IMR-90 (cell line): ENCODE measurements at regions not wholly inside any gene's neighbourhood (a gene's known extent, or its start where the extent isn't known, plus 50 kb on each side); places are given as distances from the start of the nearest gene placed in this dataset.

Experiments used
- ATAC-seq: fragments of 200-7000 bp; cut with Tn5 transposase; 2 replicates; pipeline ENCODE4 v1.9.1; 2020; ENCODE audit warnings: low read depth, mild to moderate bottlenecking, moderate library complexity
- BruUV-seq: library from RNA; stranded (reverse); fragments of 400-500 nt; replicated peaks from 2 replicates; lab custom pipeline; 2021; lab: Mats Ljungman, UMichigan
- CTCF ChIA-PET: fragments of 300-600 bp; formaldehyde crosslinking; extraction: SDS; loops from one replicate; lab custom pipeline; 2021; ENCODE audit warnings: antibody characterized with exemption; lab: Yijun Ruan, JAX
- POLR2A ChIA-PET: fragments of 300-600 bp; sonication (Branson Sonifier 250); formaldehyde crosslinking; loops from one replicate; lab custom pipeline; 2022; ENCODE audit warnings: antibody characterized with exemption; ENCODE audit not compliant: unreplicated experiment; lab: Charles Lee
- DNase-seq: peaks from one replicate; pipeline ENCODE4 v3.0.0; 2013
- H2AFZ ChIP-seq: replicated peaks from 2 replicates; pipeline ENCODE3; 2013; ENCODE audit warnings: low read length, mild to moderate bottlenecking; ENCODE audit not compliant: poor library complexity
- H2AK5ac ChIP-seq: 2 replicates; pipeline ENCODE4 v1.6.1; 2013; ENCODE audit warnings: low read depth, low read length, inconsistent platforms
- H2AK9ac ChIP-seq: replicated peaks from 2 replicates; pipeline ENCODE3; 2013; ENCODE audit warnings: mild to moderate bottlenecking, low read depth, low read length, moderate library complexity; ENCODE audit not compliant: poor library complexity
- H2BK120ac ChIP-seq: 2 replicates; pipeline ENCODE4 v1.6.1; 2013; ENCODE audit warnings: low read depth, low read length, inconsistent platforms
- H2BK15ac ChIP-seq: 3 replicates; pipeline ENCODE4 v1.6.1; 2013; ENCODE audit warnings: low read depth, low read length, inconsistent platforms
- H2BK20ac ChIP-seq: 2 replicates; pipeline ENCODE4 v1.6.1; 2013; ENCODE audit warnings: low read depth, mild to moderate bottlenecking, inconsistent platforms, low read length, moderate library complexity
- H2BK5ac ChIP-seq: 2 replicates; pipeline ENCODE4 v1.6.1; 2013; ENCODE audit warnings: mild to moderate bottlenecking, low read depth, low read length, inconsistent platforms; ENCODE audit not compliant: poor library complexity, severe bottlenecking
- H3K14ac ChIP-seq: replicated peaks from 2 replicates; pipeline ENCODE4 v1.6.1; 2013; ENCODE audit warnings: low read depth, low read length, inconsistent platforms
- H3K18ac ChIP-seq: 2 replicates; pipeline ENCODE4 v1.6.1; 2013; ENCODE audit warnings: low read depth, low read length, control low read depth
- H3K23ac ChIP-seq: 2 replicates; pipeline ENCODE4 v1.6.1; 2013; ENCODE audit warnings: low read depth, low read length, inconsistent platforms
- H3K27ac ChIP-seq: 2 replicates; pipeline ENCODE4 v1.5.1; 2013; ENCODE audit warnings: mild to moderate bottlenecking, control low read depth, low read length; ENCODE audit not compliant: insufficient read depth
- H3K27me3 ChIP-seq: 2 replicates; pipeline ENCODE4 v1.6.1; 2013; ENCODE audit warnings: low read length; ENCODE audit not compliant: control insufficient read depth, insufficient read depth
- H3K36me3 ChIP-seq: 2 replicates; pipeline ENCODE4 v1.6.1; 2013; ENCODE audit warnings: low read length, mixed read lengths; ENCODE audit not compliant: control insufficient read depth, insufficient read depth
- H3K4ac ChIP-seq: 2 replicates; pipeline ENCODE4 v1.6.1; 2013; ENCODE audit warnings: low read depth, low read length, inconsistent platforms
- H3K4me1 ChIP-seq: 2 replicates; pipeline ENCODE4 v1.6.1; 2013; ENCODE audit warnings: low read length, mixed read lengths; ENCODE audit not compliant: control insufficient read depth, insufficient read depth
- H3K4me2 ChIP-seq: 2 replicates; pipeline ENCODE4 v1.6.1; 2013; ENCODE audit warnings: low read depth, mild to moderate bottlenecking, control low read depth, low read length, moderate library complexity
- H3K4me3 ChIP-seq: 2 replicates; pipeline ENCODE4 v1.5.1; 2013; ENCODE audit warnings: low read depth, mild to moderate bottlenecking, control low read depth, low read length, moderate library complexity; ENCODE audit not compliant: insufficient read depth
- H3K56ac ChIP-seq: 2 replicates; pipeline ENCODE4 v1.6.1; 2013; ENCODE audit warnings: low read length, inconsistent platforms; ENCODE audit not compliant: insufficient read depth; ENCODE audit errors: extremely low read depth
- H3K79me1 ChIP-seq, 2 experiments: 2 replicates each; pipeline ENCODE4 v1.6.1; 2013; ENCODE audit warnings: low read length in 2 of 2, inconsistent platforms in 1 of 2, low read depth in 1 of 2
- H3K9ac ChIP-seq: 2 replicates; pipeline ENCODE4 v1.6.1; 2013; ENCODE audit warnings: low read depth, low read length, control low read depth
- H3K9me1 ChIP-seq: 2 replicates; pipeline ENCODE4 v1.6.1; 2013; ENCODE audit warnings: low read length, inconsistent platforms; ENCODE audit not compliant: insufficient read depth
- H3K9me3 ChIP-seq: 2 replicates; pipeline ENCODE4 v1.6.1; 2013; ENCODE audit warnings: low read length; ENCODE audit not compliant: control insufficient read depth, insufficient read depth
- H4K20me1 ChIP-seq: 2 replicates; pipeline ENCODE4 v1.6.1; 2013; ENCODE audit warnings: low read length, inconsistent platforms; ENCODE audit not compliant: insufficient read depth
- H4K5ac ChIP-seq: 2 replicates; pipeline ENCODE4 v1.6.1; 2013; ENCODE audit warnings: mild to moderate bottlenecking, low read depth, low read length, control low read depth
- H4K8ac ChIP-seq, 2 experiments: 2 replicates each; pipeline ENCODE4 v1.6.1; 2013; ENCODE audit warnings: low read depth in 2 of 2, low read length in 2 of 2, control low read depth in 1 of 2, inconsistent platforms in 1 of 2
- H4K91ac ChIP-seq: 2 replicates; pipeline ENCODE4 v1.6.1; 2013; ENCODE audit warnings: low read depth, low read length, inconsistent platforms; ENCODE audit not compliant: insufficient read depth
- BHLHE40 ChIP-seq: fragments of 150-350 bp; IDR thresholded peaks from 2 replicates; pipeline ENCODE4 v1.6.1; 2016; ENCODE audit warnings: mild to moderate bottlenecking, low read depth, low read length
- CEBPB ChIP-seq: IDR thresholded peaks from 2 replicates; pipeline ENCODE4 v1.6.1; 2012; ENCODE audit warnings: low read depth, low read length, improper control_type of control experiment
- CHD1 ChIP-seq: IDR thresholded peaks from 2 replicates; pipeline ENCODE4 v1.6.1; 2012; ENCODE audit warnings: low read depth, low read length, improper control_type of control experiment
- CTCF ChIP-seq: conservative IDR thresholded peaks from 2 replicates; pipeline ENCODE4 v1.5.1; 2012; ENCODE audit warnings: mild to moderate bottlenecking, low read depth, low read length, improper control_type of control experiment
- ELK1 ChIP-seq: fragments of 150-350 bp; IDR thresholded peaks from 2 replicates; pipeline ENCODE4 v1.6.1; 2016; ENCODE audit warnings: low read depth, mild to moderate bottlenecking, low read length, moderate library complexity, borderline replicate concordance
- FOS ChIP-seq: fragments of 150-350 bp; IDR thresholded peaks from 2 replicates; pipeline ENCODE4 v1.6.1; 2016; ENCODE audit warnings: low read depth, low read length
- MAZ ChIP-seq: IDR thresholded peaks from 2 replicates; pipeline ENCODE4 v1.6.1; 2012; ENCODE audit warnings: low read depth, mild to moderate bottlenecking, low read length, improper control_type of control experiment, moderate library complexity, borderline replicate concordance
- MXI1 ChIP-seq: IDR thresholded peaks from 2 replicates; pipeline ENCODE4 v1.6.1; 2012; ENCODE audit warnings: low read depth, mild to moderate bottlenecking, low read length, moderate library complexity, borderline replicate concordance
- NFE2L2 ChIP-seq: fragments of 150-350 bp; IDR thresholded peaks from 2 replicates; pipeline ENCODE4 v1.6.1; 2016; ENCODE audit warnings: low read depth, mild to moderate bottlenecking, low read length
- POLR2A ChIP-seq: IDR thresholded peaks from 2 replicates; pipeline ENCODE4 v1.6.1; 2012; ENCODE audit warnings: mild to moderate bottlenecking, low read depth, low read length
- RCOR1 ChIP-seq: IDR thresholded peaks from 2 replicates; pipeline ENCODE4 v1.6.1; 2012; ENCODE audit warnings: mild to moderate bottlenecking, low read length, improper control_type of control experiment; ENCODE audit not compliant: insufficient replicate concordance
- RFX5 ChIP-seq: IDR thresholded peaks from 2 replicates; pipeline ENCODE4 v1.8.0; 2012; ENCODE audit warnings: low read depth, mild to moderate bottlenecking, low read length, moderate library complexity
- SMC3 ChIP-seq: fragments of 150-350 bp; IDR thresholded peaks from 2 replicates; pipeline ENCODE4 v1.6.1; 2016; ENCODE audit warnings: low read depth, mild to moderate bottlenecking, antibody characterized with exemption, low read length, moderate library complexity
- USF2 ChIP-seq: fragments of 150-350 bp; IDR thresholded peaks from 2 replicates; pipeline ENCODE4 v1.6.1; 2017; ENCODE audit warnings: mild to moderate bottlenecking, antibody characterized with exemption, low read length, low read depth
- WGBS, 2 experiments: methylation state at CpG; one replicate each; pipeline versions ENCODE4 v1.1.5 to v1.1.7; 2013; ENCODE audit warnings: missing lambda C conversion rate in 2 of 2; ENCODE audit not compliant: insufficient read length in 1 of 2; ENCODE audit errors: extremely low coverage in 2 of 2; 5-methylcytosine and 5-hydroxymethylcytosine counted together
- dilution Hi-C: fragments of 300-500 bp; cut with HindIII; formaldehyde crosslinking; loops from one replicate; pipeline ENCODE4 v1.14.3; 2018; ENCODE audit warnings: low sequenced_read_pairs; ENCODE audit not compliant: unreplicated experiment
- in situ Hi-C: fragments of 300-500 bp; cut with MboI; formaldehyde crosslinking; loops from 3 replicates; pipeline ENCODE4 v1.14.3; 2019; ENCODE audit warnings: low sequenced_read_pairs, inconsistent platforms, mixed read lengths
- intact Hi-C: fragments of 100-400 bp; cut with micrococcal nuclease; formaldehyde crosslinking; loops from 2 replicates; pipeline ENCODE4 v1.10.0; 2022

GRCh38 chr3:64464955-64465354 is 222.8 kb downstream of the ADAMTS9 start:
- peaks cover 20% of the 10 kb centered on the region for H3K9me1 ChIP-seq
- peak overlapping the region; percentile 3; the same call in 1 of the 2 replicates for H2BK20ac ChIP-seq
- H2AFZ ChIP-seq = no peak overlapping the region
- intact Hi-C loops (loop anchor here (5.0 kb wide), 4 partner anchors 123 to 433 kb away; no protein-coding TSS in a partner anchor), dilution Hi-C loops (loop anchor here (25.0 kb wide), 1 partner anchor 428 kb away; no protein-coding TSS in a partner anchor), in situ Hi-C loops (no loop called here)
- TF ChIP-seq CHD1 (no peak), RCOR1 (no peak), ELK1 (no peak), CTCF (no peak), RFX5 (no peak), MXI1 (no peak), USF2 (no peak), SMC3 (no peak), FOS (no peak), BHLHE40 (no peak), MAZ (no peak), POLR2A (no peak), CEBPB (no peak), NFE2L2 (no peak)
- no peak overlapping the region for H3K27ac ChIP-seq
- BruUV-seq = no TSS peak
- no peak overlapping the region for H3K4me3 ChIP-seq
- peaks cover 19% of the 10 kb centered on the region for H3K4me1 ChIP-seq
- H3K56ac ChIP-seq = no peak overlapping the region
- H3K18ac ChIP-seq = no peak overlapping the region
- no peak overlapping the region for H3K9ac ChIP-seq
- H2BK15ac ChIP-seq = no peak overlapping the region
- no peak overlapping the region for H3K4me2 ChIP-seq
- no peak overlapping the region for H2BK5ac ChIP-seq
- peaks cover 0 to 18% of the 10 kb centered on the region in 2 experiments; a peak in 3 of 4 replicates for H3K79me1 ChIP-seq
- ChIA-PET CTCF (interaction anchor here (0.6 to 1.7 kb wide), 5 partner anchors 8 to 42 kb away, joined by 3 to 5 read pairs (median 4); no protein-coding TSS in a partner anchor), POLR2A (no interaction called here)
- peak overlapping the region; percentile 11; the same call in 1 of the 2 replicates for H4K91ac ChIP-seq
- H3K9me3 ChIP-seq = no peaks in the 10 kb centered on the region
- H2AK9ac ChIP-seq = no peak overlapping the region
- ATAC-seq (no peak), DNase-seq (no peak)
- H3K23ac ChIP-seq = no peak overlapping the region
- H3K4ac ChIP-seq = 0 out of 2 replicates have a peak overlapping the region, but pooled peaks have one; percentile 33
- H3K27me3 ChIP-seq = no peaks in the 10 kb centered on the region
- no peaks in the 10 kb centered on the region; the same call in 1 of the 2 replicates for H4K20me1 ChIP-seq
- no peak overlapping the region for H3K14ac ChIP-seq
- 0 out of 4 replicates have a peak overlapping the region, but pooled peaks of 1 of the 2 experiments have one; percentile 24 for H4K8ac ChIP-seq
- H3K36me3 ChIP-seq = no peaks in the 10 kb centered on the region
- peak overlapping the region; percentile 49; the same call in 1 of the 2 replicates for H2AK5ac ChIP-seq
- peak overlapping the region; percentile 32; the same call in 1 of the 2 replicates for H2BK120ac ChIP-seq
- WGBS, 2 experiments = 100% methylated on average over 1 of the region's 6 CpGs; no CpG with 5 or more reads in 1 of the 2 experiments
- H4K5ac ChIP-seq = no peak overlapping the region
